Epithelial cell of proximal tubule (primary cell): ENCODE measurements at regions not wholly inside any gene's neighbourhood (a gene's known extent, or its start where the extent isn't known, plus 50 kb on each side); places are given as distances from the start of the nearest gene placed in this dataset.

Experiments
- DNase-seq: peaks from one replicate; pipeline ENCODE4 v3.0.0-alpha.2; 2011; ENCODE audit warnings: low read depth
- H3K4me3 ChIP-seq: 2 replicates; pipeline ENCODE4 v1.5.1; 2011; ENCODE audit warnings: low read depth, mild to moderate bottlenecking, low read length
- TF ChIP-seq, protein P1 (sequence below): conservative IDR thresholded peaks from 2 replicates; pipeline ENCODE4 v1.5.1; 2012; ENCODE audit warnings: low read depth, mild to moderate bottlenecking, low read length

DNA sequence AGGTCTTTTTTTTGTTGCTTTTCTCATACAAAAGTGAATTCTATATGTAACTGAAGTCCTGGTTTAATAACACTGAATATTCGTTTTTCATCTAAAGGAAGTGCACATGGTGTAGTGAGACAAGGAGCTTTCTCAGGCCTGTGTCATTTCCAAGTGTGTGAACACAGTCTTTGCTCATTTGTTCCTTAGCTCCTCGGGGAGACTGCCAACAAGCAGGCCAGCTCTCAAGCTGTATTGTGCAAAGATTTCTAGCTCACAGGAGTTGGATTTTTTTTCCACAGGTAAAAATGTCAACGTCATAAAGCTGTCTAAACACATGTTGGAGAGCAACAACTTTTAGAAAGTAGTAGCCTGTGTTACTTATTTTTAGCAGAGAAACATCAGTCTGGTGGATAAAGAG is 87.8 kb upstream of the S1PR1 start:
- DNase-seq = no peak
- TF ChIP-seq, protein P1, sequence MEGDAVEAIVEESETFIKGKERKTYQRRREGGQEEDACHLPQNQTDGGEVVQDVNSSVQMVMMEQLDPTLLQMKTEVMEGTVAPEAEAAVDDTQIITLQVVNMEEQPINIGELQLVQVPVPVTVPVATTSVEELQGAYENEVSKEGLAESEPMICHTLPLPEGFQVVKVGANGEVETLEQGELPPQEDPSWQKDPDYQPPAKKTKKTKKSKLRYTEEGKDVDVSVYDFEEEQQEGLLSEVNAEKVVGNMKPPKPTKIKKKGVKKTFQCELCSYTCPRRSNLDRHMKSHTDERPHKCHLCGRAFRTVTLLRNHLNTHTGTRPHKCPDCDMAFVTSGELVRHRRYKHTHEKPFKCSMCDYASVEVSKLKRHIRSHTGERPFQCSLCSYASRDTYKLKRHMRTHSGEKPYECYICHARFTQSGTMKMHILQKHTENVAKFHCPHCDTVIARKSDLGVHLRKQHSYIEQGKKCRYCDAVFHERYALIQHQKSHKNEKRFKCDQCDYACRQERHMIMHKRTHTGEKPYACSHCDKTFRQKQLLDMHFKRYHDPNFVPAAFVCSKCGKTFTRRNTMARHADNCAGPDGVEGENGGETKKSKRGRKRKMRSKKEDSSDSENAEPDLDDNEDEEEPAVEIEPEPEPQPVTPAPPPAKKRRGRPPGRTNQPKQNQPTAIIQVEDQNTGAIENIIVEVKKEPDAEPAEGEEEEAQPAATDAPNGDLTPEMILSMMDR = no peak
- no peak overlapping the region for H3K4me3 ChIP-seq

DNA sequence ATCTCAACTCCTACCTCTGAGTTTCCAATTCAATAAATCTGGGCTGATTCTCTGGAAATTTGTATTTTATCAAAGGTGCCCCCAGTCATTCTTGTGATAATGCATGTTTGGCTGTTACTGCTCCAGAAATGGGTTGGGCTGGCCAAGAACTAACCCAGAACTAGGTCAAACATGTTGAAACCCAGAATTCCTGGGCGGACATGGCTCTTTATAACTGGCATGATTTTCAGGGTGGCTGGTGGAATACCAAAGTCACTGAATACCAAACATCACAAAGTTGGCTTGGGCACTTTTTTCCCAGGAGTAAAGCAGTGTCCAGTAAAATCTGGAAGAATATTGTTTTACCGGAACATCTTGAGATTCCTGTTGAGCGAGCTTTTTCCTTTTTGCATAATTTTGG is 89.4 kb upstream of the S1PR1 start:
- TF ChIP-seq, protein P1 = no peak
- no peak overlapping the region for H3K4me3 ChIP-seq
- no peak for DNase-seq

DNA sequence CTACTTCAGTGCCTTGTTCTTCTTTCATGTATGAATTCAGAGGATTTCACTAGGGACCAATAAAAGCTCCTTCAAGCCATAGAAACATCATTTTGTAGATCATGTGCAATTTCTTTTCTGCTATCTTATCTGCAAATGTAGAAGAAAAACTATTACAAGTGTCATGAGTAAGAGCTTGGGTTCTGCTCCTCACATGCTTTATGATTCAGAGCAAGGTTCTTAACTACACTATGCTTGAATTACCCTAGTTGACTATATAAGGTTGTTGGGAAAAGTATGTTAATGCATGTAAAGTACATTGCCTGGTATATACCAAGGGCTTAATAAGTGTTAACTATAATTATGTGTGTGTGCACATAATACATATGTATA is 91.4 kb upstream of the S1PR1 start:
- no peak for DNase-seq
- TF ChIP-seq, protein P1 = no peak
- no peak overlapping the region for H3K4me3 ChIP-seq

DNA sequence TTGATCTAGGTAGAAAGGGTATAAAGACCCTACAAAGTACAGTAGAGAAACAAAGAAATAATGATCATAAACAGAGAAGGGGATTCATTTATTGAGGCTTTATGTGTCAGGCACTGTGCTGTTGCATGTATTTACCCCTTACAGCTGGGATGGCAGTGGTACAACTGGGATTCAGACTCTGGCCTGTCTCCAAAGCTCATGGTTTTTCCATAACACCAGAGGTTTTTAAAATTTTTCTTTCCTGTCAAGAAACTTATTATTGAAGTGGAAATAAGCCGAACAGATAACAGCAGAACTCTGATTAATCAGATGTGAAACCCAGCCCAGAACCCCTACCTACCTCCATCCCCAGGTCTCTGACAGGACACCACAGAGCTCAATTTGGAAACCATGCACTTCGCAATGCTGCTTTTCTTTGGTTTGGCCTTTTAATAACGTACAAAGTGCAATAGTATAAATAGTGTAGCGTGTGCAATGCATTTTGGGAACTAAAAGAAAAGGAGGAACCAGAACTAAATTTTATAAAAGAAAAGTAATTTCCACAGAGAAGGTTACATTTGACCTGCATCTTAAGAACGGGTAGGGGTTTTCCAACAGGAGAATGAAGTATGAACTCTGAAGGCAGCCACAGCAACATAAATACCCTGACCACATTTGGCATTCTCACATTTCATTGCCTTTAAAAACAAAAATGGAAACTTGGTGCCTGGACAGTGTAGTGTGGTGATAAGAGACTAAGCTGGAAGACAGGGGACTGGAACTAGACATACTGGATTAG is 92.0 kb upstream of the S1PR1 start:
- no peak overlapping the region for H3K4me3 ChIP-seq
- TF ChIP-seq, protein P1 = no peak
- no peak for DNase-seq

DNA sequence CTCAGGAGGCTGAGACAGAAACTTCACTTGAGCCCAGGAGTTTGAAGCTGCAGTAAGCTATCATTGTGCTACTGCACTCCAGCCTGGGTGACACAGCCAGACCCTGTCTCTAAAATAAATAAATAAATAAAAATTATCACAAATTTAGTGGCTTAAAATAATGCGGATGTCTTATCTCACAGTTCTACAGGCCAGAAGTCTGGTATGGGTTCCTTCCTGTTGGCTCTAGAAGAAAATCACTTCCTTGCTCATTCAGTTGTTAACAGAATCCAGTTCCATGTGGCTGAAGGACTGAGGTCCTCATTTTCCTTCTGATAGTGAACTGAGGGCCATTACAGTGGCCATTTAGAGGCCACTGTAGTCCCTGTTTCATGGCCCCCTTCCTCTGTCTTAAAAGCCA is 94.6 kb upstream of the S1PR1 start:
- TF ChIP-seq, protein P1 = no peak
- no peak for DNase-seq
- H3K4me3 ChIP-seq = no peak overlapping the region

DNA sequence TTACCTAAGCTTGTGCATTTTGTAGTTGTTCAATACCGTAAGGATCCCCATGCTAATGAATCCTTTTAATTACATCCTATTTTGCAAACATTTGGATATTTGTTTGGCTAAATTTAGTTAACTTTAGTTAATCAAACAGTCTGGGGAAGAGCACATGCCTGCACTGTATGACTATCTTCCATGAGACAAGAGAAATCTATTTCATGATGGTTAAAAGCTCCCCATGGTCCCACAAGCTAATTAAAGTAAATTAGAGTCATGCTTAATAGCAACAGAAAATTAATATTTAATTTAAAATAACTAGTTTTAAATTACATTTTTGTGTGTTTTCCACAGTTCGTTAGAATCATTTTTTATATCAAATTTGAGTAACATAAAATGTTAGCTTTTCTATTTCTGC is 95.4 kb upstream of the S1PR1 start:
- no peak for DNase-seq
- TF ChIP-seq, protein P1 = no peak
- no peak overlapping the region for H3K4me3 ChIP-seq
